GM23248 (cell line): ENCODE measurements at regions not wholly inside any gene's neighbourhood (a gene's known extent, or its start where the extent isn't known, plus 50 kb on each side); places are given as distances from the start of the nearest gene placed in this dataset.

ENCODE experiments used
- DNase-seq: peaks from one replicate; pipeline ENCODE4 v3.0.0-alpha.2; 2015
- H2AFZ ChIP-seq: fragments of 200-600 bp; sonication (generic); 2 replicates; pipeline ENCODE4 v1.6.1; 2016; ENCODE audit warnings: antibody characterized with exemption
- H3F3A ChIP-seq: fragments of 200-600 bp; sonication (generic); 2 replicates; pipeline ENCODE4 v1.6.1; 2016; ENCODE audit warnings: mild to moderate bottlenecking, antibody characterized with exemption, mixed run types; ENCODE audit not compliant: insufficient read depth
- H3K27ac ChIP-seq: fragments of 200-600 bp; sonication (generic); 2 replicates; pipeline ENCODE4 v1.5.1; 2016; ENCODE audit warnings: mild to moderate bottlenecking
- H3K27me3 ChIP-seq: fragments of 200-600 bp; sonication (generic); replicated peaks from 2 replicates; pipeline ENCODE4 v1.6.1; 2016; ENCODE audit warnings: mild to moderate bottlenecking; ENCODE audit not compliant: insufficient read depth
- H3K36me3 ChIP-seq: fragments of 200-600 bp; sonication (generic); 2 replicates; pipeline ENCODE4 v1.6.1; 2016; ENCODE audit warnings: low read depth, mild to moderate bottlenecking
- H3K4me1 ChIP-seq: fragments of 200-600 bp; sonication (generic); 2 replicates; pipeline ENCODE4 v1.6.1; 2016; ENCODE audit warnings: mild to moderate bottlenecking; ENCODE audit not compliant: insufficient read depth
- H3K4me2 ChIP-seq: fragments of 200-600 bp; sonication (generic); one replicate; pipeline ENCODE4 v1.6.1; 2016; ENCODE audit warnings: mild to moderate bottlenecking; ENCODE audit not compliant: unreplicated experiment
- H3K4me3 ChIP-seq: fragments of 200-600 bp; sonication (generic); 2 replicates; pipeline ENCODE4 v1.5.1; 2016; ENCODE audit warnings: mild to moderate bottlenecking
- H3K79me2 ChIP-seq: fragments of 200-600 bp; sonication (generic); 2 replicates; pipeline ENCODE4 v1.6.1; 2016; ENCODE audit warnings: mild to moderate bottlenecking; ENCODE audit not compliant: insufficient read depth
- H3K9ac ChIP-seq: fragments of 200-600 bp; sonication (generic); 2 replicates; pipeline ENCODE4 v1.6.1; 2016; ENCODE audit warnings: mild to moderate bottlenecking
- H3K9me2 ChIP-seq: fragments of 200-600 bp; sonication (generic); 2 replicates; pipeline ENCODE4 v1.6.1; 2016; ENCODE audit warnings: mixed run types, mild to moderate bottlenecking, moderate library complexity; ENCODE audit not compliant: insufficient read depth
- H3K9me3 ChIP-seq: fragments of 200-600 bp; sonication (generic); one replicate; pipeline ENCODE4 v1.6.1; 2017; ENCODE audit warnings: low read depth
- H4K20me1 ChIP-seq: fragments of 200-600 bp; sonication (generic); 2 replicates; pipeline ENCODE4 v1.6.0; 2016; ENCODE audit not compliant: insufficient read depth
- EZH2 ChIP-seq: fragments of 200-600 bp; sonication (generic); IDR thresholded peaks from 2 replicates; pipeline ENCODE4 v1.6.1; 2018; ENCODE audit warnings: antibody characterized with exemption, mild to moderate bottlenecking; ENCODE audit not compliant: insufficient read depth, poor library complexity, severe bottlenecking
- EZH2phosphoT487 ChIP-seq: fragments of 200-600 bp; sonication (generic); IDR thresholded peaks from 2 replicates; pipeline ENCODE4 v1.6.1; 2018; ENCODE audit warnings: antibody characterized with exemption, moderate library complexity, mild to moderate bottlenecking, low read depth; ENCODE audit not compliant: insufficient read depth
- WGBS, 2 experiments: methylation state at CpG; one replicate each; pipeline ENCODE4 v1.1.6; 2015 to 2017; ENCODE audit warnings: low lambda C conversion rate in 2 of 2, low coverage in 1 of 2; ENCODE audit errors: missing lambda C conversion rate in 2 of 2; 5-methylcytosine and 5-hydroxymethylcytosine counted together
- in situ Hi-C: fragments of 300-500 bp; cut with MboI; formaldehyde crosslinking; loops from 2 replicates; pipeline ENCODE4 v1.15.0; 2020

DNA sequence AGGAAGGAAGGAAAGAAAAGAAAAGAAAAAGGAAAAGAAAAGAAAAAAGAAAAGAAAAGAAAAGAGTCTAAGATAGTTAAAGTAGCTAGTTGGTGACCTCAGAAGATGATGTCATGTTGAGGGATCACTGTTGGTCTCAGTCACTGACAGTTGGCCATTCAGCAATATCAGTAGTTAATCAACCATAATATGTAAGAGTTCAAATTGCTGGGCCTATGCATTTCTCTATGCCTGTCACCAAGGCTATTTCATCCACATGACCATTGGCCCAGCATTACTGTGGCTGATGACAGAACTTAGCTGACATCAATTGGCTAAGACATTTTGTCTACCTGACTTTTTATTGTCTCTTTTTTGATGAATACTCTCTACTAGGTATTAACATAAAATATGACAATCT lies 435.5 kb upstream of the CRIM1 start:
- no peaks in the 10 kb centered on the region for H3K9me2 ChIP-seq
- H3K9me3 ChIP-seq: no peaks in the 10 kb centered on the region
- H3K27ac ChIP-seq: no peak overlapping the region
- H3K4me1 ChIP-seq: no peaks in the 10 kb centered on the region
- H3K27me3 ChIP-seq: no peaks in the 10 kb centered on the region
- no peaks in the 10 kb centered on the region for H3K36me3 ChIP-seq
- no peaks in the 10 kb centered on the region for H3K79me2 ChIP-seq
- H3K9ac ChIP-seq: no peak overlapping the region
- H3K4me2 ChIP-seq: no peak overlapping the region
- no peak overlapping the region for H2AFZ ChIP-seq
- no peaks in the 10 kb centered on the region for H4K20me1 ChIP-seq
- H3F3A ChIP-seq: no peaks in the 10 kb centered on the region
- TF ChIP-seq EZH2phosphoT487 (no peak), EZH2 (no peak)
- DNase-seq: no peak
- in situ Hi-C loops: no loop called here
- no peak overlapping the region for H3K4me3 ChIP-seq

DNA sequence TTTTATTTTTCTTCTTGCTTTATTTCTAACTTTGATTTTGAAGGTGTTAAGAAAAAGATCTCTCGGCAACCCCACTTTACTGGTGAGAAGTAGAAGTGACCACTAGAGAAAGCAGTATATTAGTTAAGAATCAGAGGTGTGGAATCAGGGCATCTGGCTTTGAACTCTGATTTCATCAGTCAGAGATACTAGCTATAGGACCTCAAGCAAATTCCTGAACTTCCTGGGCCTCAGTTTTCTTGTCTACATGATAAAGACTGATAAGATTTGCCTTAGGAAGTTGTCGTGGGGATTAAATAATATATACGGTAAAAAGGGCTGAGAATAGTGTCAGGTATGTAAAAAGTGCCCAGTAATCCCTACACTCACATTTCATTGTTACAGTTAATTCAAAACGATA lies 440.3 kb upstream of the CRIM1 start:
- Histone ChIP-seq H3K27ac (no peak overlapping the region), H3K79me2 (no peaks in the 10 kb centered on the region), H3K9me2 (no peaks in the 10 kb centered on the region), H4K20me1 (no peaks in the 10 kb centered on the region), H3K36me3 (no peaks in the 10 kb centered on the region), H2AFZ (no peak overlapping the region), H3K27me3 (no peaks in the 10 kb centered on the region), H3F3A (no peaks in the 10 kb centered on the region), H3K4me2 (no peak overlapping the region), H3K4me1 (no peaks in the 10 kb centered on the region), H3K9ac (no peak overlapping the region), H3K9me3 (no peaks in the 10 kb centered on the region), H3K4me3 (no peak overlapping the region)
- in situ Hi-C loops: no loop called here
- WGBS, 2 experiments: 31 to 35% methylated on average over 4 of the region's 4 CpGs
- DNase-seq: no peak
- TF ChIP-seq EZH2: no peak
- no peak for TF ChIP-seq EZH2phosphoT487

DNA sequence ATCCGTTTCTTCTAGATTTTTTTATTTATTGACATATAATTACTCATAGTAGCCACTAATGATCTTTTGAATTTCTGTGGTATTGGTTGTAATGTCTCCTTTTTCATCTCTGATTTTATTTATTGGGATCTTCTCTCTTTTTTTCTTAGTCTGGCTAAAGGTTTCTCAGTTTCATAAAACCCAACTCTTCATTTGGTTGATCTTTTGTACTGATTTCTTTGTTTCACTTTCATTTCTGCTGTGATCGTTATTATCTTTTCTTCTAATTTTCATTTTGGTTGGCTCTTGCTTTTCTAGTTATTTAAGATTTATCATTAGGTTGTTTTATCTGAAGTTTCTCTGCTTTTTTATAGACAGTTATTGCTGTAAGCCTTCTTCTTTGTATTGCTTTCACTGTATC lies 463.6 kb upstream of the CRIM1 start:
- Histone ChIP-seq H3K79me2 (no peaks in the 10 kb centered on the region), H2AFZ (no peak overlapping the region), H3K4me3 (0 out of 2 replicates have a peak overlapping the region, but pooled peaks have one; percentile 13), H3K27me3 (no peaks in the 10 kb centered on the region), H3K9ac (no peak overlapping the region), H3F3A (no peaks in the 10 kb centered on the region), H3K9me3 (no peaks in the 10 kb centered on the region), H3K36me3 (no peaks in the 10 kb centered on the region), H3K9me2 (no peaks in the 10 kb centered on the region), H4K20me1 (no peaks in the 10 kb centered on the region), H3K27ac (no peak overlapping the region), H3K4me2 (no peak overlapping the region), H3K4me1 (no peaks in the 10 kb centered on the region)
- TF ChIP-seq EZH2: no peak
- no peak for TF ChIP-seq EZH2phosphoT487
- in situ Hi-C loops: no loop called here
- 24 to 41% methylated on average over 2 of the region's 2 CpGs for WGBS, 2 experiments
- no peak for DNase-seq

DNA sequence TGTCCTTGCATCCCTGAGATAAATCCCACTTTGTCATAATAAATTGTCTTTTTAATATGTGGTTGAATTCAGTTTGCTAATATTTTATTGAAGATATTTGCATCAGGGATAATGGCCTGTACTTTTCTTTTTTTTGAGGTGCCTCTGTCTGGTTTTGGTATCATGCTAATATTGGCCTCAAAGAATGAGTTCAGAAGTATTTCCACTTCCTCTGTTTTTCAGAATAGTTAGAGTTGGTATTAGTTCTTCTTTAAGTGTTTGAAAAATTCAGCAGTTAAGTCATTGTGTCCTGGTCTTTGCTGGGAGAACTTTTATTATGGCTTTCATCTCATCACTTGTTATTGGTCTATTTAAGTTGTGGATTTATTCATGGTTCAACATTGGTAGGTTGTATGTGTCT lies 464.1 kb upstream of the CRIM1 start:
- Histone ChIP-seq H3K9me3 (no peaks in the 10 kb centered on the region), H3K36me3 (no peaks in the 10 kb centered on the region), H3K4me3 (no peak overlapping the region), H3K27ac (no peak overlapping the region), H3K79me2 (no peaks in the 10 kb centered on the region), H3K9ac (no peak overlapping the region), H2AFZ (no peak overlapping the region), H3K9me2 (no peaks in the 10 kb centered on the region), H3K27me3 (no peaks in the 10 kb centered on the region), H3K4me2 (no peak overlapping the region), H3F3A (no peaks in the 10 kb centered on the region), H3K4me1 (no peaks in the 10 kb centered on the region), H4K20me1 (no peaks in the 10 kb centered on the region)
- in situ Hi-C loops: no loop called here
- TF ChIP-seq EZH2phosphoT487 (no peak), EZH2 (no peak)
- no peak for DNase-seq

DNA sequence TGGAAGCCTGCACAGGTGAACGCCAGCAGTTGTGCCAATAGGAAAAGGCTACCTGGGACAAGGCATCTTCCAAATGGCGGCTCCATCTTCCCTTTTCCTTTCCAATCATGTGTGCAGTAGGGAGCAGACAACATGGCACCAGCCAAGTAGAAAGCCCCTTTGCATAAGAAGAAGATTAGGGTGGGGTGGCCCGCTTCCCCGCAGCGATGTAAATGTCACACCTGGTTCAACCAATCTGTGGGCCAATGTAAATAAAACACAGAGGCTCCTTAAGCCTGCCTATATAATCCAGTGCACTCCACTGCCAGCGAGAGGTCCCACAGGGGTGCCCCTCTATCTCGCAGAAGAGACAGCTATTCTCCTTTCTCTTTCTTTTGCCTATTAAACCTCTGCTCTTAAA lies 468.4 kb upstream of the CRIM1 start:
- no peaks in the 10 kb centered on the region for H3K79me2 ChIP-seq
- H3F3A ChIP-seq: no peaks in the 10 kb centered on the region
- H2AFZ ChIP-seq: no peak overlapping the region
- H3K9me2 ChIP-seq: no peaks in the 10 kb centered on the region
- H3K4me3 ChIP-seq: no peak overlapping the region
- in situ Hi-C loops: no loop called here
- no peak for DNase-seq
- no peak overlapping the region for H3K4me2 ChIP-seq
- WGBS, 2 experiments: 37 to 38% methylated on average over 7 of the region's 7 CpGs
- no peaks in the 10 kb centered on the region for H3K36me3 ChIP-seq
- no peak overlapping the region for H3K9ac ChIP-seq
- H3K27me3 ChIP-seq: no peaks in the 10 kb centered on the region
- H3K4me1 ChIP-seq: no peaks in the 10 kb centered on the region
- H3K27ac ChIP-seq: no peak overlapping the region
- H3K9me3 ChIP-seq: no peaks in the 10 kb centered on the region
- H4K20me1 ChIP-seq: no peaks in the 10 kb centered on the region
- TF ChIP-seq EZH2 (no peak), EZH2phosphoT487 (no peak)
